DLD1 (cell line): ENCODE measurements at regions not wholly inside any gene's neighbourhood (a gene's known extent, or its start where the extent isn't known, plus 50 kb on each side); places are given as distances from the start of the nearest gene placed in this dataset.

Experiments used
- in situ Hi-C: cut with HindIII; loops from 2 replicates; pipeline ENCODE4 v1.10.0; 2017; ENCODE audit warnings: low sequenced_read_pairs

DNA sequence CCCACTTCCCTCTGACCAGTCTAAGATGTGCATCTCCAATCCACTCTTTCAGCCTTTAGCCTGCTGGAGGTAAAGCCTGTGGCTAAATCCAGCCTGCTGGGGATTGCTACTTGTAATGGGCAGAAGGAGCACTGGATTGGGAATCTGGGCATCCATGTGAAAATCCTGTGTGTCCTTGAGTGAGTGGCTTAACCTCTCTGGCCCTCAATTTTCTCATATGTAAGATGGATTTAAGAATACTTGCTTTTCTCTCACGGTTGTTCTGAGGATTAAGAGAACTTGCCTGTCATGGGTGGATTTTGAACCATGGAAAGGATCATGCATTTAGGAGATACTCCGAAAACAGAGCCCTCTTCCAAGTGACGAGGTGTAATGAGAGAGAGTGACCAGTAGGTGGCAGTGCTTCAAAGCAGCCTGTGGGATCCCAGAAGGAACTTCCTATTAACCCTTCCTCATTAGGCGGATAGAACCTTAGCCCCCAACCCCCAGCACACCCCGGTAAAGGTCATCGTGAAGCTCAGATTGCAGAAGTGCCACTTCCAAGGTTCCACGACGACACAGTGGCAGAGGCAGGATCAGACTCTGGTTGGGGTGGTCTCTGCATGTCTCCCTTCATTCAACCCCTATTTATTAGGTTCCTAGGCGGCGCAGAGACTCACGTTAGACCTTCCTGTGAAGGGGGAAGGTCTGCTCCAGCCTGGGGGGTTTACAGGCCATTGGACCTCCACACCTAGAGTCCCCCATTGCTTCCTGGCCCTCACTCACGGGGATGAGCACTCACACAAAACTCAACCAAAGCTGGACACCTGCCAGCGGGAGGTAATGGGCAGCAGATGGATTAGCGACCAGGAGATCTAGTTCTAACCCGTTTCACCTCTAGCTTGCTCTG is 68.7 kb upstream of the ZNF618 start:
- in situ Hi-C loops: no loop called here

DNA sequence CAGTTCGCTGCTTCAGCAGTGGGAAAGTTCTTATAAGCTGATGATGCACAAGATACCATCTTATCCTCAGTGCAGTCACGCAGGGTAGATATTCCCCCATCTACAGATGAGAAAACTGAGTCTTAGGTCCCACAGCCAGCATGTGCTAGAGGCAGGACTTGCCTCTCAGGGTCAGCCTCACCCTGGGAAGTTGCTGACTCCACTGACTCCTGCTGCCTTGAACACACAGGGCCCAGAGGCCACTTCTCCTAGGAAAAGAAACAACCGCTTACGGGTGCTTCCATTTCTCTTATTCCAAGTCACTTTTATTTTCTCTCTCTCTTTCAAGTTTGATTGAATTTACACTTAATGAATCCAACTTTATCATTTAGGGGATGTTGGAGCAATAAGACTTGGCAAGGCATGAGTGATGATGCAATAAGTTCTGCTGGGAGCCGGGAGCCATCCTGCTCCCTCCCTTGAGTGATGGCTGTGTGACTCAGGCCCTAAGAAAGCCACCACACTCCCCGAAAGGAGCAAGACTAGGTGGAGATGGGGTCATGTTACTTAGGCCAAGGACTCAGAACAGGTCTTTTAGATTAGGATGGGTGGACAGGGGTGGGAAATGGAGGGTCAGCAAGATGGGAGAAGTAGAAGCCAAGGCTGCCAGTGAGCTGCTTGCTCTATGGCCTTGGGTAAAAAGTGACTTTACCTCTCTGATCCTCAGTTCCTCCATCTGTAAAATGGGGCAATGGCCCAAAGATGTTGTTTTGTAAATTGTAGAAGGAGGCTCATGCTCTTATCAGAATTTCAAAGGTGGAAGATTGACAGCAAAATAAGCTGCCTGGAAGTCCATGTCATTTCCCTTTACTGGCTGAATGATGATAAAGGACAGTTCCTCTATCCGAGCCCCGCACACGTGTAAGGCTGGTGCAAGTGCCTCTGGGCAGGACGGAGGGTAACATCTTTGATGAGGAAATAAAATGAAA is 67.4 kb upstream of the ZNF618 start:
- in situ Hi-C loops: no loop called here

DNA sequence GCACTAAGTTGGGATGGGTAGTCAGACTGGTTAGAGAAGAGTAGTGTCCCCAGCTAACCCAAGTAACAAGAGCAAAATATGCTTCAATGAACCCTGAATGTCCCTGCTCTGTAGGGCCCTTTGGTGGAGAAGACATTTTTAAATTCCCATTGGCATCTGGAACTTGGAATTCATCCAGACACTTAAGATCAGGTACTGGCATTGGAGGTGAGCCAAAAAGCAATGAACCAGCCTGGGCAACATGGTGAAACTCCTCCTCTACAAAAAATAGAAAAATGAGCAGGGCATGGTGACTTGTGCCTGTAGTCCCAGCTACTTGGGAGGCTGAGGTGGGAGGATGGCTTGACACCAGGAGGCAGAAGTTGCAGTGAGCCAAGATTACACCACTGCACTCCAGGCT is 58.9 kb upstream of the ZNF618 start:
- in situ Hi-C loops: no loop called here

DNA sequence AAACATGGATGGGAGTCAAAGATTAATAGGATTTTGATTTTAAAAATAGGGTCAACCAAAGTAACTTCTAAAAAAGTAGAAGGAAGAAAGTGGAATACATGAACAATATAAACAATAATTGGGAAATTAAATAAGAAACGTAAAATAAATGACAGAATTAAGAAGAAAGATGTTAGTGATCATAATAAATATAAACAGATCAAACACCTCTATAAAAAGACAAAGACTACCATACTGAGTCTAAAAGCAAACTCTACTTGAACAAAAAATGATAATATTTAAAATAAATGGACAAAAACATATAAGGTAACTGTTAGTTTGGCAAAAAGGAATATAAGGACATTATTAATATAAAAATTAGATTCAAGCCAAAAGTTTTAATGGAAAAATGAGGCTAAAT is 57.7 kb upstream of the ZNF618 start:
- in situ Hi-C loops: no loop called here

DNA sequence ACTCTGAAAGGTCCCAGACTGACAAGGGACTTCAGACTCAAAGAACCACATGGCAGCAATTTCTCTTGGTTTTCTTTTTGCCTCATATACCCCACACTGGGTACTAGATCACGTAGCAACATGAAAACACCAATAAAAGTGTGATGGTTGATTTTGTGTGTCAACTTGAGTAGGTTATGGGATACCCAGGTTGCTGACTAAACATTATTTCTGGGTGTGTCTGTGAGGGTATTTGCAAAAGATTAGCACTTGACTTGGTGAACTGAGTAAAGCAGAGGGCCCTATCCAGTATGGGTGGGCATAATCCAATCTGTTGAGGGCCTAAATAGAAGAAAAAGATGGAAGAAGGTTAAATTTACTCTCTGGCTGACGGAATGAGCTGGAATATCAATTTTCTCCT is 53.8 kb upstream of the ZNF618 start:
- in situ Hi-C loops: no loop called here

DNA sequence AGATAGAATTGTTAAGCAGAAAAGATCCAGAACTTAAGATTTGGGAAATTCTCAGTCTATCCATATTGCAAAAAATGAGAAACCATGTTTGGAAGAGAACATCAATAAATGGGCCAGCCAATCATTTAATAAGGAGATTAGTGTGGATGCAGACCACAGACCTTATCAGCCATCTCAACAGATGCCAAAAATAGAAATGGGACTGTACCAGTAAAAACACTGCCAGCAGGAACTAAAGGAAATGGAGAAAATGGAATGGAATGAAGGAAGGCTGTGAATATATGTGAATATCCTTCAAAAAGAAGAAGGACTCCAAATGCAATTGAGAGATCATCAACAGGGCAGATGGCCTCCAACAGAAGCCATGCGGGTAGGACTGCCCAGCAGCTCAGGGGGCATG is 52.7 kb upstream of the ZNF618 start:
- in situ Hi-C loops: no loop called here
